PC-3 (cell line): ENCODE measurements at regions not wholly inside any gene's neighbourhood (a gene's known extent, or its start where the extent isn't known, plus 50 kb on each side); places are given as distances from the start of the nearest gene placed in this dataset.

Source experiments
- ATAC-seq: fragments of 200-7000 bp; cut with Tn5 transposase; 2 replicates; pipeline ENCODE4 v1.9.1; 2020; ENCODE audit warnings: mild to moderate bottlenecking, moderate library complexity
- BruUV-seq: library from RNA; stranded (reverse); fragments of 400-500 nt; replicated peaks from 2 replicates; lab custom pipeline; 2021; lab: Mats Ljungman, UMichigan
- CTCF ChIA-PET: fragments of 300-600 bp; sonication (Branson Sonifier 250); formaldehyde crosslinking; loops from one replicate; lab custom pipeline; 2022; ENCODE audit warnings: antibody characterized with exemption; lab: Charles Lee
- POLR2A ChIA-PET: fragments of 300-600 bp; sonication (Branson Sonifier 250); formaldehyde crosslinking; loops from one replicate; lab custom pipeline; 2022; ENCODE audit warnings: antibody characterized with exemption; ENCODE audit not compliant: unreplicated experiment; lab: Charles Lee
- DNase-seq: peaks from one replicate; pipeline ENCODE4 v3.0.0-alpha.2; 2015
- H2AFZ ChIP-seq: fragments of 300-600 bp; sonication (generic); 2 replicates; pipeline ENCODE4 v1.6.0; 2016; ENCODE audit warnings: antibody characterized with exemption, low read length
- H3F3A ChIP-seq: fragments of 300-600 bp; sonication (generic); one replicate; pipeline ENCODE4 v1.6.0; 2017; ENCODE audit warnings: antibody characterized with exemption, low read length, control low read depth, mild to moderate bottlenecking; ENCODE audit not compliant: unreplicated experiment
- H3K27ac ChIP-seq: fragments of 300-600 bp; sonication (generic); 2 replicates; pipeline ENCODE4 v1.5.1; 2016; ENCODE audit warnings: mild to moderate bottlenecking, low read length
- H3K27me3 ChIP-seq: fragments of 300-600 bp; sonication (generic); 2 replicates; pipeline ENCODE4 v1.6.1; 2016; ENCODE audit warnings: low read length, mixed read lengths
- H3K36me3 ChIP-seq: fragments of 300-600 bp; sonication (generic); 2 replicates; pipeline ENCODE4 v1.6.1; 2016; ENCODE audit warnings: low read depth, mixed run types, low read length, mixed read lengths
- H3K4me1 ChIP-seq: fragments of 300-600 bp; sonication (generic); 2 replicates; pipeline ENCODE4 v1.5.1; 2016; ENCODE audit warnings: low read length; ENCODE audit not compliant: insufficient read depth
- H3K4me2 ChIP-seq: fragments of 300-600 bp; sonication (generic); 2 replicates; pipeline ENCODE4 v1.6.0; 2016; ENCODE audit warnings: low read length
- H3K4me3 ChIP-seq: fragments of 300-600 bp; sonication (generic); 2 replicates; pipeline ENCODE4 v1.5.1; 2016; ENCODE audit warnings: mild to moderate bottlenecking, low read length, mixed read lengths
- H3K79me2 ChIP-seq: fragments of 300-600 bp; sonication (generic); 2 replicates; pipeline ENCODE4 v1.6.1; 2017; ENCODE audit warnings: low read length, mixed read lengths
- H3K9ac ChIP-seq: fragments of 300-600 bp; sonication (generic); 2 replicates; pipeline ENCODE4 v1.6.0; 2016; ENCODE audit warnings: mild to moderate bottlenecking, low read length
- H3K9me2 ChIP-seq: fragments of 300-600 bp; sonication (generic); replicated peaks from 2 replicates; pipeline ENCODE4 v1.6.1; 2016; ENCODE audit warnings: mixed run types, low read length, mixed read lengths
- H3K9me3 ChIP-seq: fragments of 300-600 bp; sonication (generic); 2 replicates; pipeline ENCODE4 v1.6.1; 2016; ENCODE audit warnings: low read length, mixed read lengths
- H4K20me1 ChIP-seq: fragments of 300-600 bp; sonication (generic); 2 replicates; pipeline ENCODE4 v1.6.1; 2016; ENCODE audit warnings: low read length, mixed read lengths
- CTCF ChIP-seq: fragments of 300-600 bp; sonication (generic); conservative IDR thresholded peaks from 2 replicates; pipeline ENCODE4 v1.5.1; 2017; ENCODE audit warnings: antibody characterized with exemption, low read depth, mild to moderate bottlenecking, low read length
- EZH2 ChIP-seq: fragments of 300-600 bp; sonication (generic); IDR thresholded peaks from one replicate; pipeline ENCODE4 v1.6.1; 2017; ENCODE audit warnings: antibody characterized with exemption, mild to moderate bottlenecking, low read length; ENCODE audit not compliant: unreplicated experiment
- EZH2phosphoT487 ChIP-seq: fragments of 300-600 bp; sonication (generic); IDR thresholded peaks from 2 replicates; pipeline ENCODE4 v1.6.1; 2018; ENCODE audit warnings: mild to moderate bottlenecking, antibody characterized with exemption, low read length, borderline replicate concordance
- intact Hi-C: fragments of 100-400 bp; cut with micrococcal nuclease; formaldehyde crosslinking; loops from 2 replicates; pipeline ENCODE4 v1.9.0; 2023

GRCh38 chr7:83793558-83793957 is 144.6 kb upstream of the SEMA3E start:
- Histone ChIP-seq H3K27me3 (no peaks in the 10 kb centered on the region), H4K20me1 (no peaks in the 10 kb centered on the region), H3K4me2 (no peak overlapping the region), H3K79me2 (no peaks in the 10 kb centered on the region), H3K27ac (no peak overlapping the region), H3F3A (no peaks in the 10 kb centered on the region), H3K36me3 (no peaks in the 10 kb centered on the region), H3K9me2 (no peaks in the 10 kb centered on the region), H3K9me3 (no peaks in the 10 kb centered on the region), H3K4me1 (no peaks in the 10 kb centered on the region), H3K9ac (no peak overlapping the region), H3K4me3 (no peak overlapping the region), H2AFZ (no peak overlapping the region)
- BruUV-seq = no TSS peak
- ChIA-PET POLR2A (no interaction called here), CTCF (no interaction called here)
- TF ChIP-seq EZH2 = no peak
- TF ChIP-seq EZH2phosphoT487 = no peak
- no peak for TF ChIP-seq CTCF
- ATAC-seq (no peak), DNase-seq (no peak)
- intact Hi-C loops = loop anchor here (5.0 kb wide), 2 partner anchors 116 to 381 kb away; no protein-coding TSS in a partner anchor

GRCh38 chr7:83791737-83792136 is 142.8 kb upstream of the SEMA3E start:
- Histone ChIP-seq H3K27ac (no peak overlapping the region), H2AFZ (no peak overlapping the region), H3K9me3 (no peaks in the 10 kb centered on the region), H3K36me3 (no peaks in the 10 kb centered on the region), H4K20me1 (no peaks in the 10 kb centered on the region), H3K79me2 (no peaks in the 10 kb centered on the region), H3K9ac (no peak overlapping the region), H3F3A (no peaks in the 10 kb centered on the region), H3K9me2 (no peaks in the 10 kb centered on the region), H3K4me3 (no peak overlapping the region), H3K4me1 (no peaks in the 10 kb centered on the region), H3K4me2 (no peak overlapping the region), H3K27me3 (no peaks in the 10 kb centered on the region)
- BruUV-seq = no TSS peak
- ChIA-PET CTCF (no interaction called here), POLR2A (no interaction called here)
- intact Hi-C loops = loop anchor here (5.0 kb wide), 2 partner anchors 114 to 379 kb away; no protein-coding TSS in a partner anchor
- TF ChIP-seq EZH2phosphoT487 (no peak), CTCF (0 out of 2 replicates have a peak, but pooled peaks have one; percentile 26)
- ATAC-seq (no peak), DNase-seq (peak; percentile 12)

GRCh38 chr7:83786858-83787257 is 137.9 kb upstream of the SEMA3E start:
- Histone ChIP-seq H3K27ac (no peak overlapping the region), H3F3A (no peaks in the 10 kb centered on the region), H3K9ac (no peak overlapping the region), H3K36me3 (no peaks in the 10 kb centered on the region), H3K4me2 (no peak overlapping the region), H3K9me3 (no peaks in the 10 kb centered on the region), H3K4me1 (peaks cover 10% of the 10 kb centered on the region; the same call in 1 of the 2 replicates), H3K79me2 (no peaks in the 10 kb centered on the region), H2AFZ (no peak overlapping the region), H3K27me3 (no peaks in the 10 kb centered on the region), H3K4me3 (no peak overlapping the region), H4K20me1 (no peaks in the 10 kb centered on the region), H3K9me2 (no peaks in the 10 kb centered on the region)
- no peak for ATAC-seq
- intact Hi-C loops = no loop called here
- DNase-seq = no peak
- POLR2A ChIA-PET = no interaction called here
- BruUV-seq = no TSS peak
- CTCF ChIA-PET = no interaction called here
- TF ChIP-seq EZH2 (no peak), EZH2phosphoT487 (no peak), CTCF (no peak)
